ENCODE measurements at regions not wholly inside any gene's neighbourhood (a gene's known extent, or its start where the extent isn't known, plus 50 kb on each side); places are given as distances from the start of the nearest gene placed in this dataset.

GRCh38 chr9:16180091-16180490, 627.2 kb downstream of the CCDC171 start:
- TF ChIP-seq CTCF (IDR thresholded peaks at IDR 0.05) (no peak), POLR2A (IDR thresholded peaks at IDR 0.05) (no peak)
